CD4-positive, alpha-beta T cell treated with Interferon gamma for 1 hour (primary cell): ENCODE measurements at regions not wholly inside any gene's neighbourhood (a gene's known extent, or its start where the extent isn't known, plus 50 kb on each side); places are given as distances from the start of the nearest gene placed in this dataset.

Experiments
- DNase-seq: peaks from one replicate; pipeline ENCODE4 v3.0.0-alpha.2; 2020

- DNase-seq = no peak
Measured at GRCh38 chr14:101110729-101111619, 207.5 kb upstream of the RTL1 start.

- DNase-seq = no peak
Measured at GRCh38 chr14:101111620-101112290, 208.2 kb upstream of the RTL1 start.

- DNase-seq = no peak
Measured at GRCh38 chr14:101112351-101113107, 209.0 kb upstream of the RTL1 start.

- no peak for DNase-seq
Measured at GRCh38 chr14:101113108-101113612, 209.6 kb upstream of the RTL1 start.

GRCh38 chr14:101113835-101114725, 210.6 kb upstream of the RTL1 start:
- DNase-seq = no peak

- no peak for DNase-seq
Measured at GRCh38 chr14:101114726-101115515, 211.4 kb upstream of the RTL1 start.

- no peak for DNase-seq
Measured at GRCh38 chr14:101115652-101116051, 212.1 kb upstream of the RTL1 start.

- DNase-seq = no peak
Measured at GRCh38 chr14:101116065-101116464, 212.5 kb upstream of the RTL1 start.

GRCh38 chr14:101116486-101117130, 213.1 kb upstream of the RTL1 start:
- no peak for DNase-seq

GRCh38 chr14:101117543-101117942, 214.0 kb upstream of the RTL1 start:
- DNase-seq = no peak

GRCh38 chr14:101118233-101118632, 214.7 kb upstream of the RTL1 start:
- DNase-seq = no peak

GRCh38 chr14:101118746-101119591, 215.4 kb upstream of the RTL1 start:
- no peak for DNase-seq

- no peak for DNase-seq
Measured at GRCh38 chr14:101119830-101120571, 216.5 kb upstream of the RTL1 start.

- peak; percentile 71 for DNase-seq
Measured at GRCh38 chr14:101120641-101121507, 217.4 kb upstream of the RTL1 start.

- DNase-seq = no peak
Measured at GRCh38 chr14:101121508-101122139, 218.1 kb upstream of the RTL1 start.

GRCh38 chr14:101122237-101123141, 219.0 kb upstream of the RTL1 start:
- DNase-seq = no peak
